Liver (tissue), 8 donors: ENCODE measurements at regions not wholly inside any gene's neighbourhood (a gene's known extent, or its start where the extent isn't known, plus 50 kb on each side); places are given as distances from the start of the nearest gene placed in this dataset.

Experiments used
- DNase-seq: peaks from one replicate; pipeline ENCODE4 v3.0.0-alpha.2; 2017; ENCODE audit warnings: low spot score
- H3K27ac ChIP-seq, 2 donors: one replicate each; pipeline ENCODE4 v1.7.0; 2013; ENCODE audit warnings: inconsistent platforms in 2 of 2, low read length in 2 of 2, control low read depth in 1 of 2, low read depth in 1 of 2, mild to moderate bottlenecking in 1 of 2
- H3K27me3 ChIP-seq, 4 donors: one replicate each; pipeline versions ENCODE4 v1.6.1 to v1.7.0; 2013; ENCODE audit warnings: low read length in 3 of 4, inconsistent platforms in 1 of 4, mild to moderate bottlenecking in 1 of 4, moderate library complexity in 1 of 4; ENCODE audit not compliant: control insufficient read depth in 4 of 4, insufficient read depth in 4 of 4
- H3K36me3 ChIP-seq, 4 donors: one replicate each; pipeline versions ENCODE4 v1.6.1 to v1.7.0; 2013; ENCODE audit warnings: low read length in 3 of 4, mild to moderate bottlenecking in 3 of 4, low read depth in 1 of 4, moderate library complexity in 1 of 4; ENCODE audit not compliant: control insufficient read depth in 4 of 4, insufficient read depth in 3 of 4
- H3K4me1 ChIP-seq, 4 donors: one replicate each; pipeline versions ENCODE4 v1.6.1 to v1.7.0; 2013; ENCODE audit warnings: low read length in 3 of 4, mild to moderate bottlenecking in 3 of 4, moderate library complexity in 1 of 4; ENCODE audit not compliant: control insufficient read depth in 4 of 4, insufficient read depth in 4 of 4
- H3K4me3 ChIP-seq, 3 donors: one replicate each; pipeline versions ENCODE4 v1.6.1 to v1.7.0; 2013; ENCODE audit warnings: low read length in 3 of 3, control low read depth in 1 of 3, low read depth in 1 of 3, mild to moderate bottlenecking in 1 of 3
- H3K9ac ChIP-seq, 2 donors: one replicate each; pipeline ENCODE4 v1.7.0; 2013; ENCODE audit warnings: low read length in 2 of 2, mild to moderate bottlenecking in 2 of 2, moderate library complexity in 2 of 2, control low read depth in 1 of 2, low read depth in 1 of 2
- H3K9me3 ChIP-seq, 4 donors: one replicate each; pipeline versions ENCODE4 v1.6.1 to v1.7.0; 2013; ENCODE audit warnings: low read length in 3 of 4; ENCODE audit not compliant: control insufficient read depth in 4 of 4
- EGR1 ChIP-seq, 2 donors: IDR thresholded peaks; 2 replicates each; pipeline ENCODE4 v1.6.1; 2016 to 2018; ENCODE audit warnings: antibody characterized with exemption in 2 of 2, low read depth in 2 of 2
- FOXA1 ChIP-seq: IDR thresholded peaks from 2 replicates; pipeline ENCODE4 v1.6.1; 2016; ENCODE audit warnings: antibody characterized with exemption
- FOXA2 ChIP-seq: IDR thresholded peaks from 2 replicates; pipeline ENCODE4 v1.6.1; 2016; ENCODE audit warnings: antibody characterized with exemption
- GABPA ChIP-seq, 2 donors: IDR thresholded peaks in 1 of 2; conservative IDR thresholded peaks in 1 of 2; 2 replicates each; pipeline ENCODE4 v1.6.1; 2016; ENCODE audit warnings: antibody characterized with exemption in 2 of 2, mild to moderate bottlenecking in 1 of 2, moderate library complexity in 1 of 2
- HNF4A ChIP-seq, 2 donors: conservative IDR thresholded peaks; 2 replicates each; pipeline ENCODE4 v1.6.1; 2016; ENCODE audit warnings: antibody characterized with exemption in 2 of 2, mild to moderate bottlenecking in 2 of 2
- HNF4G ChIP-seq: IDR thresholded peaks from 2 replicates; pipeline ENCODE4 v1.6.1; 2016; ENCODE audit warnings: antibody characterized with exemption
- JUND ChIP-seq, 2 donors: IDR thresholded peaks; 2 replicates each; pipeline ENCODE4 v1.6.1; 2016; ENCODE audit warnings: antibody characterized with exemption in 2 of 2
- NR2F2 ChIP-seq: IDR thresholded peaks from 2 replicates; pipeline ENCODE4 v1.6.1; 2016; ENCODE audit warnings: antibody characterized with exemption
- RAD21 ChIP-seq, 2 donors: IDR thresholded peaks; 2 replicates each; pipeline ENCODE4 v1.6.1; 2016; ENCODE audit warnings: antibody characterized with exemption in 2 of 2, mild to moderate bottlenecking in 2 of 2
- RXRA ChIP-seq, 2 donors: IDR thresholded peaks; 2 replicates each; pipeline ENCODE4 v1.6.1; 2017 to 2018; ENCODE audit warnings: antibody characterized with exemption in 2 of 2, mild to moderate bottlenecking in 1 of 2
- SP1 ChIP-seq: IDR thresholded peaks from 2 replicates; pipeline ENCODE4 v1.6.1; 2018; ENCODE audit warnings: antibody characterized with exemption, mild to moderate bottlenecking
- TAF1 ChIP-seq: conservative IDR thresholded peaks from 2 replicates; pipeline ENCODE4 v1.6.1; 2016; ENCODE audit warnings: antibody characterized with exemption, mild to moderate bottlenecking
- YY1 ChIP-seq: IDR thresholded peaks from 2 replicates; pipeline ENCODE4 v1.6.1; 2016; ENCODE audit warnings: antibody characterized with exemption, mild to moderate bottlenecking
- WGBS: extraction: QIAGEN DNeasy Blood & Tissue Kit; methylation state at CpG from one replicate; pipeline ENCODE4 v1.1.7; 2013; 5-methylcytosine and 5-hydroxymethylcytosine counted together
- TF ChIP-seq, protein P1 (sequence below): fragments of 150-350 bp; IDR thresholded peaks from 2 replicates; pipeline ENCODE4 v1.5.1; 2017; ENCODE audit warnings: improper control_type of control experiment, low read depth, low read length; ENCODE audit not compliant: missing input control
- TF ChIP-seq, protein P2 (sequence below): IDR thresholded peaks from 2 replicates; pipeline ENCODE4 v1.6.1; 2016; ENCODE audit warnings: antibody characterized with exemption
- TF ChIP-seq, protein P3 (sequence below): IDR thresholded peaks from 2 replicates; pipeline ENCODE4 v1.6.1; 2016; ENCODE audit warnings: antibody characterized with exemption
- TF ChIP-seq, protein P4 (sequence below): IDR thresholded peaks from 2 replicates; pipeline ENCODE4 v1.6.1; 2016; ENCODE audit warnings: antibody characterized with exemption, mild to moderate bottlenecking
- TF ChIP-seq, protein P5 (sequence below): IDR thresholded peaks from 2 replicates; pipeline ENCODE4 v1.6.1; 2016; ENCODE audit warnings: antibody characterized with exemption
- donor health status: healthy.
- donor health status: healthy.
- donor health status: healthy.
- donor health status: healthy.
- donor health status: healthy.

DNA sequence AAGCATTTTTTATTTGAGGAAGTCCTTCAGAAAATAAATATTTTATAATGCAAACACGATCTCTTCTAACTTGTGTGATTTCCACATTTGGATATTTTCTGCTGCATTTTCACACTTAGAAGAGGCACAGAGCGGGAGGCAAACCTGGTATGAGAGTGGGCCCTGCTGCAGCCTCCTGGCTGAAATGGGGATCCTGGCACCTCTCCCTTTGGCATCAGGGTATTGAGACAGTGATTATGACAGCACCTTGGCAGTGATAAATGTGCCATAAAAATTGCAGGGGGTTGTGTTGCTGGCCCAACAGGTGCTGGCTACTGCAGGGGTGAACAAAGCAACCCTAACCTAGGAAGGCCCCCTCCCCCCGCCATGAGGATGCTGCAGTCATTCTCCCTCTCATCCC, 128.6 kb downstream of the TSN start (continued):
- TF ChIP-seq, protein P1, sequence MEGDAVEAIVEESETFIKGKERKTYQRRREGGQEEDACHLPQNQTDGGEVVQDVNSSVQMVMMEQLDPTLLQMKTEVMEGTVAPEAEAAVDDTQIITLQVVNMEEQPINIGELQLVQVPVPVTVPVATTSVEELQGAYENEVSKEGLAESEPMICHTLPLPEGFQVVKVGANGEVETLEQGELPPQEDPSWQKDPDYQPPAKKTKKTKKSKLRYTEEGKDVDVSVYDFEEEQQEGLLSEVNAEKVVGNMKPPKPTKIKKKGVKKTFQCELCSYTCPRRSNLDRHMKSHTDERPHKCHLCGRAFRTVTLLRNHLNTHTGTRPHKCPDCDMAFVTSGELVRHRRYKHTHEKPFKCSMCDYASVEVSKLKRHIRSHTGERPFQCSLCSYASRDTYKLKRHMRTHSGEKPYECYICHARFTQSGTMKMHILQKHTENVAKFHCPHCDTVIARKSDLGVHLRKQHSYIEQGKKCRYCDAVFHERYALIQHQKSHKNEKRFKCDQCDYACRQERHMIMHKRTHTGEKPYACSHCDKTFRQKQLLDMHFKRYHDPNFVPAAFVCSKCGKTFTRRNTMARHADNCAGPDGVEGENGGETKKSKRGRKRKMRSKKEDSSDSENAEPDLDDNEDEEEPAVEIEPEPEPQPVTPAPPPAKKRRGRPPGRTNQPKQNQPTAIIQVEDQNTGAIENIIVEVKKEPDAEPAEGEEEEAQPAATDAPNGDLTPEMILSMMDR, result no peak
- TF ChIP-seq, protein P2, sequence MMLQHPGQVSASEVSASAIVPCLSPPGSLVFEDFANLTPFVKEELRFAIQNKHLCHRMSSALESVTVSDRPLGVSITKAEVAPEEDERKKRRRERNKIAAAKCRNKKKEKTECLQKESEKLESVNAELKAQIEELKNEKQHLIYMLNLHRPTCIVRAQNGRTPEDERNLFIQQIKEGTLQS, result no peak
- TF ChIP-seq SP1 (no peak), YY1 (no peak), RXRA (IDR thresholded peaks at IDR 0.05) (no peak), FOXA2 (no peak)

DNA sequence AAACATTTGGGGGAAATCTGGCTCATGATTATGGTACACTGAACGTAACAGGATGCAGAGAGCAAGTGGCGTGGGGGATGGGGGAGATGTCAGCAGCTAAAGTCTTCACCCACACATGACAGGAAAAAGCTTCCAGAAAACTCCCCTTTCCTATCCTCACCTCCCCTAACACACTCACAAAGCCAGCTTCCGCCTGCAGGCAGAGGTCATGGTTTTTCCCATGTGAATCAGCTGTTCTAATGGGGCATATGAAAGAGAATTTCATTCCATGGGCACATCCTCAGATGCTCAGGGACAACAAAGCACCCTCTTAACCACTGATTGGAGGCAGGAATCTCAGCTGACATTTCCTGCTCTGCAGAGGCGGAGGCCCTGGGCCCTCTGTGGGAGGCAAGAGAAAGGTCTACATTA, 129.1 kb downstream of the TSN start:
- peak overlapping the region in 1 of 2 donors; percentile 7 for H3K27ac ChIP-seq
- no peaks in the 10 kb centered on the region for H3K4me1 ChIP-seq
- H3K36me3 ChIP-seq, result no peaks in the 10 kb centered on the region
- no peak for DNase-seq
- TF ChIP-seq NR2F2 (peak; percentile 68), FOXA2 (no peak)
- no peak overlapping the region for H3K4me3 ChIP-seq
- no peak overlapping the region for H3K9ac ChIP-seq
- 75% methylated on average over 4 of the region's 4 CpGs for WGBS
- H3K27me3 ChIP-seq, result peaks cover 0 to 5% (median 0%) of the 10 kb centered on the region in 4 donors
- no peaks in the 10 kb centered on the region for H3K9me3 ChIP-seq

DNA sequence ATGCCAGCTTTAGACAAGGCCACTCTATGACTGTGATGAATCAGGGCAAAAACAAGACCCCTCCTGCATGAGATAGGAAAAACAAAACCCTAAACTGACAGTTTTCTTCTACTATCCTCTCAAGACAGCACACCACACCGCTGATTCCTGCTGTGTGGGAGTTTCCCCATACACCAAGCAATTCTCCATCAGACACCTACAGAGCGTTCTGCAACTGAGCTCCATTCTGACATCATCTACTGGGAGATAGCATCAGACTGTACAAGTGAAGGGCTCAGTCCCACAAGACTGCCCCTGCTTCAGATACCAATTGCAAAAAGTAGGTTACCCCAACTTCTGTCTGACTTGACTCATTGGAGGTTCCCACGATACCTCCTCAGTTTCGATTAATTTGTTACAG, 130.6 kb downstream of the TSN start:
- TF ChIP-seq FOXA1 (no peak), GABPA (IDR thresholded peaks at IDR 0.05 in 1 of 2, conservative IDR thresholded peaks at IDR 0.05 in 1 of 2) (no peak), JUND (IDR thresholded peaks at IDR 0.05) (no peak), NR2F2 (no peak), TAF1 (no peak), SP1 (no peak), FOXA2 (no peak), YY1 (no peak), HNF4G (no peak), HNF4A (conservative IDR thresholded peaks at IDR 0.05) (no peak), RAD21 (IDR thresholded peaks at IDR 0.05) (no peak), RXRA (IDR thresholded peaks at IDR 0.05) (no peak), EGR1 (IDR thresholded peaks at IDR 0.05; ENCODE audit: low read depth in 2 of 2) (no peak)
- TF ChIP-seq, protein P1, result no peak
- TF ChIP-seq, protein P2, result no peak
- TF ChIP-seq, protein P3, sequence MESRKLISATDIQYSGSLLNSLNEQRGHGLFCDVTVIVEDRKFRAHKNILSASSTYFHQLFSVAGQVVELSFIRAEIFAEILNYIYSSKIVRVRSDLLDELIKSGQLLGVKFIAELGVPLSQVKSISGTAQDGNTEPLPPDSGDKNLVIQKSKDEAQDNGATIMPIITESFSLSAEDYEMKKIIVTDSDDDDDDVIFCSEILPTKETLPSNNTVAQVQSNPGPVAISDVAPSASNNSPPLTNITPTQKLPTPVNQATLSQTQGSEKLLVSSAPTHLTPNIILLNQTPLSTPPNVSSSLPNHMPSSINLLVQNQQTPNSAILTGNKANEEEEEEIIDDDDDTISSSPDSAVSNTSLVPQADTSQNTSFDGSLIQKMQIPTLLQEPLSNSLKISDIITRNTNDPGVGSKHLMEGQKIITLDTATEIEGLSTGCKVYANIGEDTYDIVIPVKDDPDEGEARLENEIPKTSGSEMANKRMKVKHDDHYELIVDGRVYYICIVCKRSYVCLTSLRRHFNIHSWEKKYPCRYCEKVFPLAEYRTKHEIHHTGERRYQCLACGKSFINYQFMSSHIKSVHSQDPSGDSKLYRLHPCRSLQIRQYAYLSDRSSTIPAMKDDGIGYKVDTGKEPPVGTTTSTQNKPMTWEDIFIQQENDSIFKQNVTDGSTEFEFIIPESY, result no peak
- TF ChIP-seq, protein P4, sequence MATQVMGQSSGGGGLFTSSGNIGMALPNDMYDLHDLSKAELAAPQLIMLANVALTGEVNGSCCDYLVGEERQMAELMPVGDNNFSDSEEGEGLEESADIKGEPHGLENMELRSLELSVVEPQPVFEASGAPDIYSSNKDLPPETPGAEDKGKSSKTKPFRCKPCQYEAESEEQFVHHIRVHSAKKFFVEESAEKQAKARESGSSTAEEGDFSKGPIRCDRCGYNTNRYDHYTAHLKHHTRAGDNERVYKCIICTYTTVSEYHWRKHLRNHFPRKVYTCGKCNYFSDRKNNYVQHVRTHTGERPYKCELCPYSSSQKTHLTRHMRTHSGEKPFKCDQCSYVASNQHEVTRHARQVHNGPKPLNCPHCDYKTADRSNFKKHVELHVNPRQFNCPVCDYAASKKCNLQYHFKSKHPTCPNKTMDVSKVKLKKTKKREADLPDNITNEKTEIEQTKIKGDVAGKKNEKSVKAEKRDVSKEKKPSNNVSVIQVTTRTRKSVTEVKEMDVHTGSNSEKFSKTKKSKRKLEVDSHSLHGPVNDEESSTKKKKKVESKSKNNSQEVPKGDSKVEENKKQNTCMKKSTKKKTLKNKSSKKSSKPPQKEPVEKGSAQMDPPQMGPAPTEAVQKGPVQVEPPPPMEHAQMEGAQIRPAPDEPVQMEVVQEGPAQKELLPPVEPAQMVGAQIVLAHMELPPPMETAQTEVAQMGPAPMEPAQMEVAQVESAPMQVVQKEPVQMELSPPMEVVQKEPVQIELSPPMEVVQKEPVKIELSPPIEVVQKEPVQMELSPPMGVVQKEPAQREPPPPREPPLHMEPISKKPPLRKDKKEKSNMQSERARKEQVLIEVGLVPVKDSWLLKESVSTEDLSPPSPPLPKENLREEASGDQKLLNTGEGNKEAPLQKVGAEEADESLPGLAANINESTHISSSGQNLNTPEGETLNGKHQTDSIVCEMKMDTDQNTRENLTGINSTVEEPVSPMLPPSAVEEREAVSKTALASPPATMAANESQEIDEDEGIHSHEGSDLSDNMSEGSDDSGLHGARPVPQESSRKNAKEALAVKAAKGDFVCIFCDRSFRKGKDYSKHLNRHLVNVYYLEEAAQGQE, result no peak
- TF ChIP-seq, protein P5, sequence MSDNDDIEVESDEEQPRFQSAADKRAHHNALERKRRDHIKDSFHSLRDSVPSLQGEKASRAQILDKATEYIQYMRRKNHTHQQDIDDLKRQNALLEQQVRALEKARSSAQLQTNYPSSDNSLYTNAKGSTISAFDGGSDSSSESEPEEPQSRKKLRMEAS, result no peak
- H3K4me3 ChIP-seq, result no peak overlapping the region
- H3K27ac ChIP-seq, result no peak overlapping the region
- DNase-seq, result no peak
- H3K4me1 ChIP-seq, result no peaks in the 10 kb centered on the region
- WGBS, result 86% methylated on average over 4 of the region's 4 CpGs
- H3K9me3 ChIP-seq, result no peaks in the 10 kb centered on the region
- H3K9ac ChIP-seq, result no peak overlapping the region
- no peaks in the 10 kb centered on the region for H3K36me3 ChIP-seq
- peaks cover 0 to 2% (median 0%) of the 10 kb centered on the region in 4 donors for H3K27me3 ChIP-seq
